ENCODE measurements at regions not wholly inside any gene's neighbourhood (a gene's known extent, or its start where the extent isn't known, plus 50 kb on each side); places are given as distances from the start of the nearest gene placed in this dataset.

DNA sequence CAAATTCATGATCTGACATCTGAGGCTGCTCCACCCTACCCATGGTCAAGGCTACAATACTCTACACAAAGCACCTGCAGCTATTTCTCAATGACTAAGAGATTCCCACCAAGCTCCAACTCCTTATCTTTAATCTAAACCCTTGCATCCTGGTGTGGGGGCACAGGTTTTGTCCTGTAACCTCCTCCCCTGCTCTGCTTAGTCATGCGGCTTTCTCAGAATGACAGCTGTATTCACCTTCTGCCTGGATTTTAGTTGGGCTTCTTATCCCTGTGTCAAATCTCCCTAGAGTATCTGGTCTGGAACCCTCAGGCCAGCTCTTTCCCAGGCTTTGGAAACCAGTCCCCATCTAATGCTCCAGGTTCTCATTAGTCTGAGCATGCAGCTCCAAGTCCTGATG lies 159.0 kb downstream of the BARHL2 start:
- H3K4me1 Mint-ChIP-seq (ENCODE audit: low read depth, unreplicated experiment) = peaks cover 4% of the 10 kb centered on the region

GRCh38 chr1:90557706-90558105 lies 159.4 kb downstream of the BARHL2 start:
- H2AFZ ChIP-seq (ENCODE audit: low read depth, low read length) = no peak overlapping the region
- no peaks in the 10 kb centered on the region for H4K20me1 ChIP-seq (ENCODE audit: insufficient read depth, low read length)
- no peak overlapping the region for H3K4me2 ChIP-seq (ENCODE audit: low read length)
- TF ChIP-seq, protein P1, sequence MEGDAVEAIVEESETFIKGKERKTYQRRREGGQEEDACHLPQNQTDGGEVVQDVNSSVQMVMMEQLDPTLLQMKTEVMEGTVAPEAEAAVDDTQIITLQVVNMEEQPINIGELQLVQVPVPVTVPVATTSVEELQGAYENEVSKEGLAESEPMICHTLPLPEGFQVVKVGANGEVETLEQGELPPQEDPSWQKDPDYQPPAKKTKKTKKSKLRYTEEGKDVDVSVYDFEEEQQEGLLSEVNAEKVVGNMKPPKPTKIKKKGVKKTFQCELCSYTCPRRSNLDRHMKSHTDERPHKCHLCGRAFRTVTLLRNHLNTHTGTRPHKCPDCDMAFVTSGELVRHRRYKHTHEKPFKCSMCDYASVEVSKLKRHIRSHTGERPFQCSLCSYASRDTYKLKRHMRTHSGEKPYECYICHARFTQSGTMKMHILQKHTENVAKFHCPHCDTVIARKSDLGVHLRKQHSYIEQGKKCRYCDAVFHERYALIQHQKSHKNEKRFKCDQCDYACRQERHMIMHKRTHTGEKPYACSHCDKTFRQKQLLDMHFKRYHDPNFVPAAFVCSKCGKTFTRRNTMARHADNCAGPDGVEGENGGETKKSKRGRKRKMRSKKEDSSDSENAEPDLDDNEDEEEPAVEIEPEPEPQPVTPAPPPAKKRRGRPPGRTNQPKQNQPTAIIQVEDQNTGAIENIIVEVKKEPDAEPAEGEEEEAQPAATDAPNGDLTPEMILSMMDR (IDR thresholded peaks at IDR 0.05; ENCODE audit: insufficient read depth, low read depth, low read length) = no peak
- no peak for TF ChIP-seq EZH2 (IDR thresholded peaks at IDR 0.05; ENCODE audit: insufficient read depth, low read length)
- no peaks in the 10 kb centered on the region for H3K36me3 ChIP-seq (ENCODE audit: insufficient read depth, low read length)
- H3K9ac ChIP-seq (ENCODE audit: low read length) = no peak overlapping the region
- Mint-ChIP-seq H3K27me3 (ENCODE audit: low read depth, unreplicated experiment) (peaks cover 5% of the 10 kb centered on the region), H3K4me1 (ENCODE audit: low read depth, unreplicated experiment) (peaks cover 4% of the 10 kb centered on the region), H3K36me3 (ENCODE audit: low read depth, unreplicated experiment) (no peaks in the 10 kb centered on the region), H3K9me3 (ENCODE audit: unreplicated experiment) (peaks cover 4% of the 10 kb centered on the region), H3K27ac (ENCODE audit: unreplicated experiment) (no peak overlapping the region), H3K4me3 (ENCODE audit: unreplicated experiment) (no peak overlapping the region)
- H3K27me3 ChIP-seq (ENCODE audit: insufficient read depth, low read length) = no peaks in the 10 kb centered on the region
- H3K9me3 ChIP-seq (ENCODE audit: insufficient read depth, low read depth, low read length) = no peaks in the 10 kb centered on the region
- no peak overlapping the region for H3K27ac ChIP-seq (ENCODE audit: low read depth, low read length)
- FAIRE-seq (no peak), DNase-seq (ENCODE audit: low read depth) (no peak)
- no peaks in the 10 kb centered on the region for H3K4me1 ChIP-seq (ENCODE audit: insufficient read depth, low read length)
- no peak overlapping the region for H3K4me3 ChIP-seq (ENCODE audit: insufficient read depth, low read depth, low read length)
- no peaks in the 10 kb centered on the region for H3K79me2 ChIP-seq (ENCODE audit: insufficient read depth, low read length)

More for the DNA sequence above, 159.0 kb downstream of the BARHL2 start:
- no peak overlapping the region for H3K4me3 ChIP-seq (ENCODE audit: insufficient read depth, low read depth, low read length)
- peaks cover 5% of the 10 kb centered on the region for H3K27me3 Mint-ChIP-seq (ENCODE audit: low read depth, unreplicated experiment)
- no peak overlapping the region for H3K27ac ChIP-seq (ENCODE audit: low read depth, low read length)
- H3K36me3 ChIP-seq (ENCODE audit: insufficient read depth, low read length) = no peaks in the 10 kb centered on the region
- DNase-seq (ENCODE audit: low read depth) (no peak), FAIRE-seq (no peak)
- H4K20me1 ChIP-seq (ENCODE audit: insufficient read depth, low read length) = no peaks in the 10 kb centered on the region
- no peak overlapping the region for H3K4me2 ChIP-seq (ENCODE audit: low read length)
- H2AFZ ChIP-seq (ENCODE audit: low read depth, low read length) = no peak overlapping the region
- TF ChIP-seq, protein P1 (IDR thresholded peaks at IDR 0.05; ENCODE audit: insufficient read depth, low read depth, low read length) = no peak
- no peak for TF ChIP-seq EZH2 (IDR thresholded peaks at IDR 0.05; ENCODE audit: insufficient read depth, low read length)
- no peaks in the 10 kb centered on the region for H3K36me3 Mint-ChIP-seq (ENCODE audit: low read depth, unreplicated experiment)
- no peaks in the 10 kb centered on the region for H3K27me3 ChIP-seq (ENCODE audit: insufficient read depth, low read length)
- no peak overlapping the region for H3K9ac ChIP-seq (ENCODE audit: low read length)
- no peaks in the 10 kb centered on the region for H3K4me1 ChIP-seq (ENCODE audit: insufficient read depth, low read length)
- peaks cover 4% of the 10 kb centered on the region for H3K9me3 Mint-ChIP-seq (ENCODE audit: unreplicated experiment)
- H3K27ac Mint-ChIP-seq (ENCODE audit: unreplicated experiment) = no peak overlapping the region
- H3K79me2 ChIP-seq (ENCODE audit: insufficient read depth, low read length) = no peaks in the 10 kb centered on the region
- H3K9me3 ChIP-seq (ENCODE audit: insufficient read depth, low read depth, low read length) = no peaks in the 10 kb centered on the region
- no peak overlapping the region for H3K4me3 Mint-ChIP-seq (ENCODE audit: unreplicated experiment)

- H3K36me3 ChIP-seq (ENCODE audit: insufficient read depth, low read length) = no peaks in the 10 kb centered on the region
- H3K9me3 Mint-ChIP-seq (ENCODE audit: unreplicated experiment) = no peaks in the 10 kb centered on the region
- H3K4me1 ChIP-seq (ENCODE audit: insufficient read depth, low read length) = no peaks in the 10 kb centered on the region
- FAIRE-seq (no peak), DNase-seq (ENCODE audit: low read depth) (no peak)
- H3K4me3 ChIP-seq (ENCODE audit: insufficient read depth, low read depth, low read length) = no peak overlapping the region
- H3K9ac ChIP-seq (ENCODE audit: low read length) = no peak overlapping the region
- no peak overlapping the region for H3K27ac Mint-ChIP-seq (ENCODE audit: unreplicated experiment)
- no peaks in the 10 kb centered on the region for H3K27me3 ChIP-seq (ENCODE audit: insufficient read depth, low read length)
- no peak overlapping the region for H2AFZ ChIP-seq (ENCODE audit: low read depth, low read length)
- no peak overlapping the region for H3K4me2 ChIP-seq (ENCODE audit: low read length)
- H3K4me3 Mint-ChIP-seq (ENCODE audit: unreplicated experiment) = no peak overlapping the region
- H3K9me3 ChIP-seq (ENCODE audit: insufficient read depth, low read depth, low read length) = no peaks in the 10 kb centered on the region
- H3K27ac ChIP-seq (ENCODE audit: low read depth, low read length) = no peak overlapping the region
- no peaks in the 10 kb centered on the region for H3K79me2 ChIP-seq (ENCODE audit: insufficient read depth, low read length)
- no peaks in the 10 kb centered on the region for H3K4me1 Mint-ChIP-seq (ENCODE audit: low read depth, unreplicated experiment)
- H3K36me3 Mint-ChIP-seq (ENCODE audit: low read depth, unreplicated experiment) = no peaks in the 10 kb centered on the region
- H3K27me3 Mint-ChIP-seq (ENCODE audit: low read depth, unreplicated experiment) = peaks cover 2% of the 10 kb centered on the region
- no peaks in the 10 kb centered on the region for H4K20me1 ChIP-seq (ENCODE audit: insufficient read depth, low read length)
- no peak for TF ChIP-seq EZH2 (IDR thresholded peaks at IDR 0.05; ENCODE audit: insufficient read depth, low read length)
- TF ChIP-seq, protein P1 (IDR thresholded peaks at IDR 0.05; ENCODE audit: insufficient read depth, low read depth, low read length) = no peak
These were observed 166.3 kb downstream of the BARHL2 start for GRCh38 chr1:90550626-90551406.
